Neural progenitor cell (in vitro differentiated cells): ENCODE measurements at regions not wholly inside any gene's neighbourhood (a gene's known extent, or its start where the extent isn't known, plus 50 kb on each side); places are given as distances from the start of the nearest gene placed in this dataset.

Source experiments
- EZH2 ChIP-seq: fragments of 200-600 bp; sonication (generic); IDR thresholded peaks from 2 replicates; pipeline ENCODE4 v1.6.1; 2017; ENCODE audit warnings: antibody characterized with exemption, mild to moderate bottlenecking, moderate library complexity
- EZH2phosphoT487 ChIP-seq: fragments of 200-600 bp; sonication (generic); IDR thresholded peaks from 2 replicates; pipeline ENCODE4 v1.6.1; 2017; ENCODE audit warnings: antibody characterized with exemption
- TF ChIP-seq, protein P1 (sequence below): fragments of 200-600 bp; sonication (generic); IDR thresholded peaks from 2 replicates; pipeline ENCODE4 v1.5.1; 2017; ENCODE audit warnings: antibody characterized with exemption, mild to moderate bottlenecking

DNA sequence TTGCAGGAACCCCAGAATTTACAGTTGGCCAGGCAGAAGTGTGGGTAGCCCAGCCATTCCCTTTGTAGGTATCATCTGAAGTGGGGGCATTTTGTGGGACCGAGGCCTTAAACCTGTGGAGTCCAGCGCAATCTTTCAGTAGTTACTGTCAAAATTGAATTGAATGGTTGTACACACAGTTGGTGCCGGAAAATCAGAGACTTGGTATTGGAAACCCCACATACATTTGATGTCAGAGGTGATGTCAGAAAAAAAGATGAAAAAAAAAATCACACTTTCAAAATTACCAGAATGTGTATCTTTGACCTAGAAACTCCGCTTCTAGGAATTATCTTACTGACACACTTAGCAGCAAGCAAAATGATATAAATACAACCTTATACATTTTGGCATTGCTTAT is 153.8 kb upstream of the PLXNA4 start:
- TF ChIP-seq EZH2: no peak
- TF ChIP-seq, protein P1, sequence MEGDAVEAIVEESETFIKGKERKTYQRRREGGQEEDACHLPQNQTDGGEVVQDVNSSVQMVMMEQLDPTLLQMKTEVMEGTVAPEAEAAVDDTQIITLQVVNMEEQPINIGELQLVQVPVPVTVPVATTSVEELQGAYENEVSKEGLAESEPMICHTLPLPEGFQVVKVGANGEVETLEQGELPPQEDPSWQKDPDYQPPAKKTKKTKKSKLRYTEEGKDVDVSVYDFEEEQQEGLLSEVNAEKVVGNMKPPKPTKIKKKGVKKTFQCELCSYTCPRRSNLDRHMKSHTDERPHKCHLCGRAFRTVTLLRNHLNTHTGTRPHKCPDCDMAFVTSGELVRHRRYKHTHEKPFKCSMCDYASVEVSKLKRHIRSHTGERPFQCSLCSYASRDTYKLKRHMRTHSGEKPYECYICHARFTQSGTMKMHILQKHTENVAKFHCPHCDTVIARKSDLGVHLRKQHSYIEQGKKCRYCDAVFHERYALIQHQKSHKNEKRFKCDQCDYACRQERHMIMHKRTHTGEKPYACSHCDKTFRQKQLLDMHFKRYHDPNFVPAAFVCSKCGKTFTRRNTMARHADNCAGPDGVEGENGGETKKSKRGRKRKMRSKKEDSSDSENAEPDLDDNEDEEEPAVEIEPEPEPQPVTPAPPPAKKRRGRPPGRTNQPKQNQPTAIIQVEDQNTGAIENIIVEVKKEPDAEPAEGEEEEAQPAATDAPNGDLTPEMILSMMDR: no peak
- no peak for TF ChIP-seq EZH2phosphoT487
